ENCODE measurements at regions not wholly inside any gene's neighbourhood (a gene's known extent, or its start where the extent isn't known, plus 50 kb on each side); places are given as distances from the start of the nearest gene placed in this dataset.

DNA sequence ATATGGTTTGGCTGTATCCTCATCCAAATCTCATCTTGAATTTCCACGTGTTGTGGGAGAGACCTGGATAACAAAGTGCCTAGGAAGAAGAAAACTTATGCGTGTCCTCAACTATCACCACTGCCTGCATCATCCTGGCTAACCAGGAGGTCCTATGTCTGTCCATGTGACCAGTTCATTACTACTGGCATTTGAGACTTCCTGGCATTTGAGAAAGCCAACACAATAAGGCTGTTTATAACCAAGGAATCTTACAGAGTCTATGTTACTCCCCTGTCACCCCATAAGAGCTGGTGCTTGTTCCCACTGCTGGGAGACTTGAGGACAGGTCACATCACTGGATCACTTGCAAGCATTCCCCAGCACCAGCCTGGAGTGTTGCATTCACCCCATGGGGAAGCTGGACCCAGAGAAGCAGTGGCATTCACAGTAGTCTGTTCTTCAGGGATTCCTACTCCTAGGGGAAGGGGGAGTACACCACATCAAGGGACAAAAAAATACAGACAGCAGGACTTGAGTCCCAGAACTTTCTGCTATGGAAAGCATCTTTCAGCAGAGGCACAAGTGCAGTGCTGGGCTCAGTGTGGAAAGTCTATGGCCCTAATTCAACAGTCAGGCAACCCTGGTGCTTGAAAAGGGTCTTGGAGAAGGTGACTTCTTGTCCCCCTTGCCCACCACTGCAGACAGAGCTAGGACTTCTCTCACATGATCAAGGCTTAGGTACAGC lies 717.1 kb downstream of the SEMA5A start:
- H3K27ac ChIP-seq (ENCODE audit: low read depth, low read length): no peak overlapping the region

More for the DNA sequence above, 717.1 kb downstream of the SEMA5A start:
- Histone ChIP-seq H3K4ac (replicated peaks; ENCODE audit: insufficient read length, low read depth, low read length) (no peak overlapping the region), H3K79me1 (ENCODE audit: low read depth, low read length) (no peaks in the 10 kb centered on the region), H3K56ac (replicated peaks; ENCODE audit: insufficient read length, low read depth, low read length) (no peak overlapping the region), H4K91ac (replicated peaks; ENCODE audit: insufficient read length, low read length) (no peak overlapping the region), H3K27me3 (replicated peaks in 1 of 4; ENCODE audit: control insufficient read depth in 3 of 4, extremely low read depth in 1 of 4, insufficient read depth in 3 of 4, low read length in 3 of 4) (no peaks in the 10 kb centered on the region), H2AFZ (ENCODE audit: low read length) (no peak overlapping the region), H2BK20ac (ENCODE audit: low read length) (no peak overlapping the region), H2BK15ac (ENCODE audit: low read length) (no peak overlapping the region), H3K79me2 (ENCODE audit: control insufficient read depth in 1 of 2, insufficient read depth in 2 of 2, low read length in 2 of 2) (no peaks in the 10 kb centered on the region), H2BK120ac (replicated peaks; ENCODE audit: low read depth, low read length) (no peak overlapping the region), H3K18ac (ENCODE audit: extremely low read depth, low read length) (no peak overlapping the region), H3K9me3 (ENCODE audit: insufficient read depth in 2 of 2, low read depth in 1 of 2, low read length in 1 of 2) (no peaks in the 10 kb centered on the region), H3K4me3 (ENCODE audit: extremely low read depth in 1 of 4, insufficient read depth in 2 of 4, low read depth in 3 of 4, low read length in 4 of 4) (no peak overlapping the region), H3K36me3 (ENCODE audit: control insufficient read depth in 2 of 4, insufficient read depth in 4 of 4, low read length in 3 of 4) (no peaks in the 10 kb centered on the region), H3K23ac (ENCODE audit: insufficient read length) (no peak overlapping the region), H3K4me2 (ENCODE audit: insufficient read depth in 1 of 2, low read depth in 2 of 2, low read length in 2 of 2) (no peak overlapping the region), H2BK12ac (ENCODE audit: low read depth, low read length) (no peak overlapping the region), H2BK5ac (ENCODE audit: low read depth, low read length) (no peak overlapping the region), H3K4me1 (replicated peaks in 1 of 4; ENCODE audit: control insufficient read depth in 3 of 4, insufficient read depth in 4 of 4, low read length in 3 of 4) (no peaks in the 10 kb centered on the region; a peak in 1 of 7 replicates), H4K5ac (ENCODE audit: insufficient read length, low read depth, low read length) (no peak overlapping the region), H3K23me2 (ENCODE audit: low read depth, low read length) (no peaks in the 10 kb centered on the region), H3K14ac (ENCODE audit: insufficient read length) (no peak overlapping the region), H3K9ac (replicated peaks in 1 of 4; ENCODE audit: extremely low read depth in 1 of 4, low read depth in 3 of 4, low read length in 3 of 4) (no peak overlapping the region), H2AK5ac (ENCODE audit: low read depth, low read length) (no peak overlapping the region), H4K20me1 (replicated peaks in 1 of 2; ENCODE audit: control insufficient read depth in 1 of 2, insufficient read depth in 2 of 2, low read length in 2 of 2) (no peaks in the 10 kb centered on the region), H4K8ac (ENCODE audit: extremely low read depth, insufficient read depth, low read length) (no peak overlapping the region)
- POLR2A ChIA-PET (ENCODE audit: partially characterized antibody): no interaction called here
- 87% methylated on average over 2 of the region's 2 CpGs; no CpG with 5 or more reads in 1 of the 2 experiments for WGBS, 2 experiments (ENCODE audit: extremely low coverage in 1 of 2, insufficient coverage in 1 of 2, insufficient read length in 1 of 2, insufficient replicate concordance in 2 of 2, low coverage in 1 of 2, low lambda C conversion rate in 2 of 2, missing lambda C conversion rate in 1 of 2)
- CTCF ChIA-PET (ENCODE audit: partially characterized antibody): interaction anchor here (0.6 to 5.1 kb wide), 5 partner anchors 10 to 493 kb away, joined by 3 to 26 read pairs (median 3); no protein-coding TSS in a partner anchor
- no peak for FAIRE-seq
- no peak for DNase-seq (ENCODE audit: low read depth in 1 of 2, low spot score in 2 of 2)

All from H1 (cell line).